RPMI8226 (cell line): ENCODE measurements at regions not wholly inside any gene's neighbourhood (a gene's known extent, or its start where the extent isn't known, plus 50 kb on each side); places are given as distances from the start of the nearest gene placed in this dataset.

ENCODE experiments used
- DNase-seq: peaks from one replicate; pipeline ENCODE4 v3.0.0-alpha.2; 2015

DNA sequence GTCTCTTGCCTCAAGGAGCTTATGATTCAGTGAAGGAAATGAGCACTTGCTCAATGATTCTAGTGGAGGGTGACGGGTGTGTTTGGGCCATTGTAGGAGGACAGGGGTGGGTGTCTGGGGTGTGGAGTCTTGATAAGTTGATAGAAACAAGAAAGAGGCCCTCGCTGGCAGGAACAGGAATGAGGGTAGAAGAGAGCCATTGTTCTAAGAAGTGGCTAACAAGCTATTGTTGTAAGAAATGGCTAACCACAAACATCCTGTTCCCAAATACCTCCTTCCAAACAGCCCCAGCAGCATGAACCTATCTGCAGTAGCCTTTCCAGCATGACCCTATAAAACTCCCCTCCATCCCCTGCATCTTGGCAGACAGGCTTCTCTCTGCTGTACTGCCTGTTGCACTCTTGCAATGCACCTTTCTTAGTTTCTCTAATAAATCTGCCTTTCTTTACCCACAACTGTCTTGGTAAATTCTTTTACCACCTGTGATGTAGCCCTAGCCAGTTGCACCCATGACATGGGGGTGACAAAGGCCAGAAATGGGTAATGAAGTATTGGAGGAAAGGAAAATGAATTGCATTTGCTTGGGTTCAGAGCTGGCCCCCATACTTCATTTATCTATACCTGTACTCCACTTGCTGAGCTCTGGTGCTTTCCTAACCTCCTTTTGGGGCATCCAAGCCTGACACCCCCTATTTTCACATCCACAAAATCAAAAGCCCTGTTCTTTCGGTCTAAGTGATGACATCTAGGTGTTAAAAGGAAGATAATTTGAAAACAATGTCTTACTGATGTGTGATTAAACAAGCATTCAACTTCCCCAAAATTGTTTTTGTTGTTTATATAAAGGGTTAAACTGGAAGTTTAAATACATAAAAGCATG lies 389.1 kb downstream of the GRIN2B start:
- no peak for DNase-seq

DNA sequence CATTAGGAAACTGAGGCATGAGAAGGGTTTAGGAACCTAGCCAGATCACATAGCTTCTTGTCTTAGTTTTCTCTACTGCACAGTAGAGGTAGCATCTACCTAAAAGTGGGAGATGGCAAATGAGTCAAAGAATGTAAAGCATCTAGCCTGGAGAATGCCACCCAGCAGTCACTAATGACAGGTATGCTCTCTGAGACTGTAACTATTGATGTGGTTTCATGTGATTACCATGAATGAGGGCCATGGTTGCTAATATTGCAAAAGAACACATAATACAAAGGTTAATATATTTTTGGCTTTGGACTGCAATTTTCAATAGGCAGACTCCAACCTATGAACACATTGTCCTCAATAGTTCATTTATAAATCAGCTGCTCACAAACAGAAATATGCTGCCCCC lies 389.9 kb downstream of the GRIN2B start:
- no peak for DNase-seq

DNA sequence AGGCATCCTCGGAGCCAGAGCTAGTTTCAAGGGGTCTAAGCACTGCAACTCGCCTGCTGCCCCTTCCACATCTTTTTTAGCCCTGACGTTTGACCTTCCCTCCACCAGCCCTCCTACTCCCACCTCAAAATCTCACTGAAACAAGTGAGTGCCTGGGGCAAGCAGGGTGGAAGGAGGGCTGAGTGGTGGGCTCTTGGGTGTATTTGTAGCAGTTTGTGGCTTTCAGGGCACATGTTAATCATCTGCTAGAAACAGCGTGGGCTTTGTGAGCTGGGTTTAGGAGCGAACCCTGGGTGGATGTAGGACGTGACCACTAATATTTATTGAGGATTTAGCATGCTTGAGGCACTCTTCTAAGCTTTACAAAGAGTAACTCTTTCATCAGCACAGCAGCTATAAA lies 390.3 kb downstream of the GRIN2B start:
- no peak for DNase-seq

DNA sequence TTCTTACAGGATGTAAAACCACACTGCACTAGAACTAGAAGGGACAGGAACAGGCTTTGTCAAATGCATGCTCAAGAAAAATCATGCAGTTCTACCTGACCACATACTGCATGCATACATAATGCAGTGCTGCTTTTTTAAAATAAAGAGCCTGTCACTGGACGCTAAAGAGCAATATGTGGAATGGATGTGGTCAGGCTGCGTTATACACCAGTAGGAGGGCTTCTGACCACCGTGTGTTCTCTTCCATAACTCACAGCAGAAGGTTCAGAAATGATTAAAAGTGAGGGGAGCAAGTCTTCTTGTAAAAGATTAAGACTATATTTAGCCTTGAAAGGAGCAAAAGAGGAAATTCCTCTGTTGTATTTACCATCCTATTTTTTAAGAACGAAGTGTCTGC lies 392.0 kb downstream of the EMP1 start:
- DNase-seq = no peak

DNA sequence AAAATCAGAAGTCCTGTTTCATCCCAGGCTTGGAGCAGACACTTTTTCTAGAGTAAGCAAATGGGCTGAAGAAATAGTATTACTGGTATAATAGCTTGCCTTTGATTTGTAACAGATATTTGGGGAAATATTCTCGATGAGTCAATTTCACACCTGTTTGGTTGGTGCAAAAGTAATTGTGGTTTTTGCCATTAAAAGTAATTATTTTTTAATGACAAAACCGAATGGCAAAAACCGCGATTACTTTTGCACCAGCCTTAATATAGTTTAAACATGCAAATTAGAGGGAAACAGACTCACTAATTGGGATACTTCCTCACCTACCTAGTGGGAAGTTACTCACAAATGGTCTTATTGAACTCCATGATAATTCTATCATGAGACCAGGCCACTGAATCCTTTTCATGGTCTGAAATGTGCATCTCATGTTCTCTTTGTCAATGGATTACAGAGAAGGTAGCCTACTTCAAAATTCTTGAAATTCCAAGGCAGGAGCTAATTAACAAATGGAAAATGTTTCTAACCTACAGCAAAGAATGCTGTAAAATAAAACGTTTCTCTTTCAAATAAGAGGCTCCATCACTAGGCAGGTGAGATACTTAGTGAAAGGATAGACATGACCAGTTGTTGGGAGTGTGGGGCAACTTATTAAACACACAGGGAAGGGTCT lies 391.3 kb downstream of the EMP1 start:
- DNase-seq = no peak

DNA sequence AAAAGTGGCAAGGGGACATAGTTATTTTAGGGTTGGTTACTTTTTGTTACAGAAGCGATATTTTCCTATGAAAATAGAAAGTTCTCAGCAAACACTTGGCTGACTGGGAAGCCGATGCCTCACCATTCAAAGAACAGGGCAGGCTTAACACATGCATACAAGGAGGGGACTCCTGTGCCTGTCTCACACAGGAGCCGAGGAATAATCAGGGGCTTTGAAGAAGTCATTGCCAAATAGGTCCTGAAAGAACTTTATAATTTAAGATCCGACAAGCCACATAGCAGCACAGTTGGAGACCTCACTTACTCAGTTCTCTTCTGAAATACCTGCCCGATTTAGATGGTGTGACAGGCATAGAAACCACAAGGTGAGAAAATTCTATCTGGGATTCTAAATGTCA lies 389.8 kb downstream of the EMP1 start:
- no peak for DNase-seq

DNA sequence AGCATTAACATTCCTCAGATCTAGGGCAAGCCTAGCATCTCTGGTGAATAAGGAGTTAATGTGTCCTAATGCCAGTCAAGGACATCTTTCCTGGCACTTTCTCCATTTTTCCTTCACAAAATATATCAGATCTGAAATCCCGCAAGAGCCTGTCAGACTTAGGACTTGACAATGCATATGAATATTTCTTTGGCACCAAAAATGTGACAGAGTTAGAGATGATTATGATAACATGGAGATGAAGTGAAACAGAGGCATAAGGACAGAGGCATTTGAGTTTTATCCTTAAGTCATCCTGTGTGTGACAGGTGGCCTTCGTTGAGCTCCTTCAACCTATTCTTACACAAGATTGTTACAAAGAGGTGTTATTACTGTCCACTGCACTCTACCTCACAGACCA lies 388.0 kb downstream of the EMP1 start:
- DNase-seq = no peak

DNA sequence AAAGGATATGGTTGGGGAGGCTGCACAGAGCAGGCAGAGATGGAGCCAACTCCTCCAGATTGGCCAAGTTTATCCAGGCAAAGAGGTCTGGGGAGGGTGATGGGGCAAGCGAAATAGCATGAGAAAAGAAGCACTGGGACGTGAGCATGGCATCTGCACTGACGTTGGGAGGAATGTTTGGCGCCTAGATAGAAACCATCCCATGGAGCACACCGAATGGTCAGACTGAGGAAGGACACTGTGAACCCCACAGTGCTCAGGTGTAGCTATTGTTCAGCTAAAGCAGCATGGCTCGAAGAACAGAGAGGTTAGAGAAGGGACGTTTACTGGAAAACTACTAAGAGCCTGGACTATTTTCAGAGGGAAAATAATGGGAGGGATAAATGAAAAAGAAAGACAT lies 387.1 kb downstream of the EMP1 start:
- no peak for DNase-seq

DNA sequence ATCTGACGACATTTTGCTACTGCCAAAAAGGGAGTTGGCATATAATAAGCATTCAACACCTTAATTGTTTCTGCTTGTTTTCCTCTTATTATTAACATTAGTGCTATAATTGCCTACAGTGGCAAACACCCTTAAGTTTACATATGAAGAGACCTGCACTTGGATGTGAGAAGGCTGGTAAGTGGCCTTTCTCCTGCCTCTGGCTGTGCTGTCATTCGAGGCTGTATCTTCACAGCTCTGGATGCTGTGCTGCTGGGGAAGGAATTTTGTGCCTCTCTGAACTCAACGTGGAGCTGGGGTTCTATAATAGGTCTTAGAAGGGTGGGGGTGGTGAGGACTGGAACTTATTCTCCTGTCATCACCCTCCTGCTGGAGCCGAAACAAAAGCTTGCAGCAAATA lies 385.9 kb downstream of the EMP1 start:
- DNase-seq = no peak

DNA sequence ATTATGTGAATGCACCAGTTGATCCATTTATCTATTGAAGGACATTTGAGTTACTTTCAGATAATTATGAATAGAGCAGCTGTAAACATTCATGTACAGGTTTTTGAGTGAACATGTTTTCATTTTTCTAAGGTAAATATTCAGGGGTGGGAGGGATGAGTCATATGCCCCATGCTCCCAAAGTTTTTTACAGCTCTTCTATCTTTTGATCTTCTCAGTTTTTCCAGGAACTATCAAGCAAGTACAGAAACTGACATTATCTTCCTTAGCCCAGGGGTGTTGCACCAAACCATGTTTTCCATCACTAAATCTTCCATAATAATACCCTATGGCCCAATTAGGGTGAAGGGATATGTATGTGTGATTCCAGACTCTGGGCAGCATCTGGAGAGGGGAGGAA lies 384.5 kb downstream of the EMP1 start:
- no peak for DNase-seq

DNA sequence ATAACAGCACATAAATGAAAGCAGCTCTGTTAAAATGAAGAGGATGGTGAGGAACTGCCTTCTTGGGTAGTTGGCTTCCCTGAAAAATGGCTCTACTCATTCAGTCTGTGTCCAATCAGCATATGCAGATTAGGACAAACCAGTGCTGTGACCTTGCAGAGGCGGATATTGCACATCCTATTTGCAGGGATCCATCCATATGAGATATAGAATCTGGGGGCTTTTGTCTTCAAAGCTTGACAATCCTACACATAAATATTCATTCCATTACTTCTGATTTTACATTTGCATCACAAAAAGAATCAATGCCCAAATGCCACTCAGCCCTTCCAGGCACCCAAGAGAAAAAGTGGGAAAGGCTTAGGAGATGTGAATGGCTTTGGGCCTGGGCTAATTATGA lies 383.7 kb downstream of the EMP1 start:
- DNase-seq = no peak

DNA sequence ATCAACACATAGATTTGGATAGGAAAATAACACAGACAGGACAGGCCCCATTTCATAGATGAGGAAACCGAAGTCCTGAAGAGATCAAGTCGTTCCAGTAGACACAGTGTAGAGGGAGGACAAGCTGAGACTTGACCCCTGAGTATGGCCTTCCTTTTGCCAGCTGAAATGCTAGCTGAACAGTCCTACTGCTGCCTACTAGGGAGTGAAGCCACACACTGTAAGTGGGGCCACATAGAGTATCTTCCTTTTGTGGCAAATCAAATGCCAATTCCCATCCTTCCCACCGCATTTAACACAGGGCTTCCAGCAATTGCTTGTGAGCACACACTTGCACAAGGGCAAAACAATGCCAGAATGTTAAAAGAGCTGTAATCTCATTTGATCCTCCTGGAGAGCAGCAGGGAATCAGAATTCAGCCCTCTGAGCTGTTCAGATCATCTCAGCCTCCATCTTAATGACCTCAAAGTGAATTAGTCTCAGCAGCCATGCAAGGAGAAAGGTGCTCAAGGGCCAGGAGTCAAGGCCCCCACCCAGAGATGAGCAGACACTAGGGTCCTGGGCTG lies 380.5 kb downstream of the EMP1 start:
- no peak for DNase-seq

DNA sequence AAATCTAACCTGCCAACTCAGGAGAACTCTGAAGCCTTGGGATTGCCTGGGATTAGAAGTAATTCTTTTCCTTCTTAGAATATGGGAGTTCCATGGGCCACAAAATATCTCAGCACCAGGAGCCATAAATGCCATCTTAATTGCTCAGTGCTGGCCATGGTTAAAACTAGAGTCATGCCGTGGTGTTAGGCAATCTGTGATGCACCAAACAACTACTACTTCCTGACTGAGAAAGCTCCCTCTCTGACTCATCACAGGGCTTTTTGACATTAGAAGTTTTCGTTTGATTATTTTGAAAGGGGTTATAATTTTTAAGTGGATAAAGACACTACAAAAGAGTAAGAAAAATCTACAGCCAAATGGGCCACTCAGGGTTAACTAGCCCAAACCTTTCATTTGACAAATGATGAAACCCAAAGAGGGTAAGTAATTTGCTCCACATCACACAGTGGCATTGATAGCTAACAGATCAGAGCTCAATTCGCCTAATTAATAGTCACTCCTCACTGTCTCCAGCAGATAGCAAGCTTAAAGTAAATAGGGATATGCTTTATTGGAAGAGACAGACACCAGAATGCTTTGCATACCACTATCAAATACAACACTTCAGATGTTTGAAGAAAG lies 377.3 kb downstream of the EMP1 start:
- no peak for DNase-seq

DNA sequence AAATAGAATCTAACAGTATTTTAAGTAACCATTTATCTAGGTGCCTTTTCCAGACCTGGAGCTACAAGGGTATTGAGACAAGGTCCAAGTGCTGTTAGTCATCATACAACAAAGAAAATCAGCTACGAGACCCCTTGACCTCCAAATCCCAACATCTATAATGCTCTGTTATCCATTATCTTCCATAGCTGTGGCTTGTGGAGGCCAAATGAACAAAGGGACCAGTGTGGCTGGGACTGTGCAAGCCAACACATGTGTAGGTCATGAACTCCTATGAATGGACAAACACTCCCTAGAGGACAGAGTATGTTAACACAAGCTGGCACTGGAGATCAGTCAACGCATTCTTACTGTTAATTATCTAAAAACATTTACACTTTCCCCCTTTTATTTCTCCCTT lies 374.5 kb downstream of the EMP1 start:
- no peak for DNase-seq

DNA sequence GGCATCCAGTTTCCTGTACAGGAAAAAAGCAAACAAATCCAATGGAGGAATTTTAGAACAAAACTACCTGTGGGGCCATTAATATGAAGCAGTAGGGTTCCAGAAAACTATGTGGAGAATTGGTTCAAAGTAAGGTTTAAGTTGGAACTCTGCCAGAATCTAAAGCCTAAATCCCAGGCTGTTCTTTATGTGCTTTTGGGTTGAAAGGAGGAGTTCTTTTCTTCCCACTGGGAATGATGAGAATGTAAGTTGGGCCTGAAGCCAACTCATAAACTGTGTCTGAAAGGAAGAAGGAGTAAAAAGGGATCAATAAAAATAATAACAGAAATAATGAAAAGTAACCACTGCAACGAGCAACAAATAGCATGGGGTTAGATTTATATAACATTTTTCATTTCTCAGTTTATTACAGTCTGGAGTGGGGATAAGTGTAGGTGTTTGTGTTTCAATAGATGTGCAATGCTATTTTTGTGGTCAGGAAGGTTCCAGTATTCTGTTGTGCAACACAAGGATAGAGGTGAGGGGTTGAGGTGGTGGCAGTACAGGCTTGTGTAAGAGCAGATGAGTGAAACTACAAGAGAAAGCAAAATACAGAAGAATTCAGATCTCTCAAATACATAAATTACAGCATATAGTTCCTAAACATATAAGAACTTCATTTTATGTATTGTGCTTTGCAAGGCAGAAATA lies 373.6 kb downstream of the EMP1 start:
- no peak for DNase-seq

DNA sequence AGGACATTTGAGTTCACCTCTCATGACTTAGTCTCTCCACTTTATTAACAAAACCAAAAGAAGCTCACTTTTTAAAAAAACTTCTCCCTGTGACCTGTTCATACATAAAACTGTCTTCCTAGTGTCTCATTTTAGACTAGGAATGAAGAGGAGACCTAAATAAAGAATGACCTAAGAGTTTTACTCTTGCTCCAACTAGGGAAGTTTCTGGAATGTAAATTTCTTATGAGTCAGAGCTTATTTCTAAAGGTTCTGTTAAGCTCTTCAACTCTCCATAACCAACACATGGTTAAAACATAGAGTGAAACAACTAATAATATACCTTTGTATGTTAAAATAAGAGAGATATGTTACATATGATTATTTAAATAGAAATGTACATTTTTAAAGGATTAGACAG lies 369.8 kb downstream of the EMP1 start:
- no peak for DNase-seq

DNA sequence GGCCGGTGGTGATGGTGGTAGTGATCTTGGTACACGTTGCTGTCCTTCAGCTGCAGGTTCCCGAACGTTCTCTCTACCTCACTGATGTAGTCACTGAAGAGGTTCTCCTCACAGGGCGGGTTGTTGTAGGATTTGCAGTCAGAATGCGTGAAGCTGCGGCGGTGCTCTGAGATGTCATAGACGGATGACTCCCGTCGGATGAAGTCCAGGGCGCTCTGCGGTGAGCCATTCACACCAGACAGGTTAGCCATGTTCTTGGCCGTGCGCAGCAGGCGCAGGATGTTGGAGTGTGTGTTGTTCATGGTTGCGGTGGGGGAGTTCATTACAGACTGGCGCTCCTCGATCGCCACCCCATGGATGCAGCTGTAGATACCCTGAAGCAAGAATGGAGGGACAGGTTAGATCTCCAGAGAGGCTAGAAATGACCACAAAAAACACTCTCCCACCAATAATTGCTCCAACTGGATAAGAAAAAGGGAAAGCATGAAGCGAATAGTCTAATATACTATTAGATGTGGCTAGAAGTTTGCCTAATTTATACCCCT lies 367.8 kb downstream of the EMP1 start:
- no peak for DNase-seq

DNA sequence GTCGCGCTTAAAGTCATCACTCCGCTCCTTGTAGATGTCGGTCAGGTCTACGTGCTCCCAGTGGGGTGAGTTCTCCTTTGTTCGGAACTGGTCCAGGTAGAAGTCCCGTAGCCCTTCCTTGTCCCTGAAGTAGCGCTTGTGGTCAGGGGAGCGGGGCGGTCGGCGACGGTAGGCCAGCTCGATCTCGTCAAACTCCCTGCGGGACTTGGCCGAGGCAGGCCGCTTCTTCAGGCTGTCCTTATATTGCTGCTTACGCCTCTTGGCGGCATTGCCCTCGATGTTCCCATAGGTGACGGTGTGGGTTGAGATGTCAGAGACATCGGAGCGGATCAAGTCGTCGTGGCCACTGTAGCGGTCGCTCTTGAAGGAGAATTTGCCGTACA lies 367.2 kb downstream of the EMP1 start:
- no peak for DNase-seq

DNA sequence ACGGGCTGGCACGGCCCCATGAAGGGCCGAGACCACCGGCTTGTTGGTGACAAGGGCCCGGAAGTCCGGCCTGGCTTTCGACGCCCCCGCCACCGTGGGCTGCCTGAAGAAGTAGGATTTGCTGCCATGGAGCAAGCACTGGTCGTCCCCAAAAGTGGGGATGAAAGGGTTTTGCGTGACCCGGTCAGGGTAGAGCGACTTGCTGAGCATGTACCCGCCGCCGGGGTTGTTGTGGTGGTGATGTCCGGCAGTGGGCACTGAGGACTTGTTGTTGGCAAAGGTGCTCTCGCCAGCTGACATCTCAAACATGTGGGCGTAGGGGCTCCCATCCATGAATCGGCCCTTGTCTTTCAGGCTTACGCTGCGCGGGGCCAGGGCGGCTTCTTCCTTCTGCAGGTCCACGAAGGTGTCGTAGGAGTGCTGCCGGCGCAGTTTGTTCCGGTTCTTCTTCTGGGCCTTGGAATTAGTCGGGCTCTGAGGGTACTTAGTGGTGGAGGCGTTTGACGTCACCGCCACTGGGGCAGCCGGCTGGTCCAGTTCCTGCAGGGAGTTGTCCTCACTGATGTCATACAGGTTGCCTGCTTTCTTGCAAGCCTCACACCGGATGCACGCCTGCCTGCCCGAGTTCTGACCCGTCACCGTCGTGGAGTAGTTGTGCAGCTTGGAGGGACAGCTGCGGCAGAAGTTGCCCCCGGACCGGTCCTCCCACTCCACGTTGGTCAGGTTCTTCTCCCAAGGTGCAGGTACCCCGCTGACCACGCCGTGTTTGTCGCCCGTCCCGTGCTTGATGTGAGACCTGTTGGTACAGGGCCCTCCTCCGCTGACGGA lies 366.6 kb downstream of the EMP1 start:
- no peak for DNase-seq

DNA sequence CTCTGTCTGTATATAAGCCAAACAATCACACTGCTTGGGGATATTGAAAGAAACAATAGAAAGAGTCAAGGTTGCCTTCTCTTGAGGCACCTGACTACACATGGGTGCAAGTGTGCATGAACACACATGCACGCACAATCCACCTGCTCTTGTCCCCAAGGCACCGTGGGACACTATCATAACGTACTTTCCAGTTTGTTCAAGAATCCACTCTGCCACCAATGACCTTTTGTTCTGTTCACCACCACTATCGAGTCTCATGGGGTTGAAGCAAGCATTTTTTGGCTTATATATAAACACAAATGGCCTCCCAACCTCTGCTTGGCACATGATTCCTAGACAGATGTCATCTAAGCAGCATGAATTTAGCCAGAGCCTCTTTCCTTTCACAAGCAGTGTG lies 365.4 kb downstream of the EMP1 start:
- DNase-seq = no peak

DNA sequence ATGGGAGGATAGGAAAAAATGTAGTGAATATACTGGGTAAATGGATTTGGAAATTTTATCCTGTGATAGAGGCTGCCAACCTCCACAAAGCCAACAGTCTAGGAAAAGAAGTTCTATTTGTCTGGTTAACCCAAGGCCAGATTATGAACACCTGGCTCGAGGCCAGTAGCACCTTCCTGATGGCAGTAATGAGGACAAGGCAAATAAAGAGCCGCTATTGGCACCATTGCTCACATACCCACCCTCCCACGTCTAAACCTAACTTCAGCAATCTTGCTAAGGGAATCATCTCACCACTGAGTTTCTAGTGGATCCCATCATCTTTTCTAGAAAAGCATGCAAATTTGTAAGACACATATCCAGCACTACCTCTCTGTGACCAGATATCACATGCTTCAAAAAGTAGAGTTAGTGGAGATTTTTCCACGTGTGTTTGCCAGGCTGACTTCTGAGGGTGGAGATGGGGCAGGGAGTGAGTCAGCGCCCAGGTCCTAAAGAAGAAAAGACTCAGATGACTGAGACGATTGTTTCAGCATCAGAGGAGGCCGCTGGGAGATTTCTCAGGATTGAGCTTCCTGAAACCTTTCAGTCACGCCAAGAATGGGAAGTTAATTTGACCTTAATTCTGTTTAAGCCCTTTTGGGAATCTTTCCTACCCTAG lies 362.9 kb downstream of the EMP1 start:
- DNase-seq = no peak

DNA sequence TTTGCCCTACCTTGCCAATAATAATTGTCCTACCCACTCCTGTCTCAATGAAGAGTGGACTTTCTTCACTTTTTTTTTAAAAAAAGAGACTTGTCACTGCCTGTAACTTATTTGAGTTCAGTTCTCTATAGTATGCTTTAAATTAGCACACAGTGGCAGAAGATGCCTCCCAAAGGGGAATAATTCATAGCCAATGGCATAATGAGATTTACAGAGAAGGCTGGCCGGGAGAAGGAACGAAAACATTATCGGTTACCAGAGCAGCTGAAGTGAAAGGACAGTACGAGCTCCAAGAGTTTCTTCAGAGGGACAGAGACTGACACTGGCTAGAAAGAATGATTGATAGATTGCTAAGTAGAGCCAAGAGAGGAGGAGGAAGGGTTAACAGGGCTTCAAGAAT lies 356.3 kb downstream of the EMP1 start:
- DNase-seq = no peak
